ENCODE measurements at regions not wholly inside any gene's neighbourhood (a gene's known extent, or its start where the extent isn't known, plus 50 kb on each side); places are given as distances from the start of the nearest gene placed in this dataset.

DNA sequence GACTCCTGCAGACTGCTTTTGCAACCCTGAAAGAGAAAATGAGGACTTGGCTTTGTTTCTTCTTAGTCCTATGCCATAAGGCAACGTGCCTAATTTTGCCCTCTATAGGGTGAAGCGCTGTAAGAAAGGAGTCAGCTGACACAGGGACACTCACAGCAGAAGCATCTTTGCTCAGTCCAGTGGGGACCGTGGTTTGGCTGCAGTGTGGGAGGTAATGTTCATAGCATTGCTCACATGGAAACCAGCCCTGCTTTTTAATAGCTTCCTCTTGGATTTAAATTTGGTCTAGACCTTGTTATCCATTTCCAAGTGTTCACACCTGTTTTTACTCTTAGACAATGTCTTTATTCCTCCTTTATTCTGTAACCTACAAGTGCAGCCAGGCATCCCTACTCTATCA is 1032.1 kb downstream of the NTRK3 start:
- peak; percentile 56 for DNase-seq

DNA sequence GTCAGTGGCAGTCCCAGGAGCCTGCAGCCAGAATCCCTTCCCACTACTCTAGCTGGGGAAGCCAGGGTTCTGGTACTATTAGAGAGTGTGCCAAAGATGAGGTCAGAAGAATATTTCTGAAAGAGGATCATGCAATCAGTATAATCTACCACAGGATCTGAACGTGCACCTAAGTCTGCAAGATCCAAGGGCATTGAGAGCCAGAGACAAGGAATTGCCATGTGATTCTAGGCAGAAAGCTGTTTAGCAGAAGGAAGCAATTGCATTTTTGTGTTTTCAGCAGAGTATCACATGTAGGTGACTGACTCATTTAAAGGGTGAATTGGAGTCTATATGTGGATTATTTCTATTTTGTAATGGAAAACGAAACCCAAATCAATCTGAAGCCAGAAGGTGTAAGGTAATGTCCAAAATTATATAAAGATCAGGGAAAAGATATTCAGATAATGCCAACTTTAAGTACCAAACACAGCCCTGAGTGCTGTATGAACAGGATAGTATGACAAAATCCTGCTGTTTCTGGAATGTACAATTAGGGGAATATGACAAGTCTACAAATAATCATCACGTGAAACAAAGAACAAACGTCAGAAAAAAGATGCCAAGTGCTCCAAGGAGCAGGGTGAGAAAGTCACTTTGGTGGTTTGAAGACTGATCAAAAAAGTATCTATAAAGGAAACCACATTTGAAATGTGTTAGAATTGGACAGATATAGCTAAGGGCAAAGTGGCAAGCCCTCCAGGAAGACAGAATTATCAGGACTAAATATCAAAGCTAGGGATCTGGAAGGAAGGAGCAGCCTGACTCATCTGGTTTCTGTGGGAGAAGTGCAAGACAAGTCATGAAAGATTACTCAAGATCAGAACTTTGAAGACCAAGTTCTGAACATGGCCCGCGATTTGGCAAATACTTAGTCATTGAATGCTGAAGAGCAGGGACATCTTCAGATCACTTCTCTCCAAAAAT is 1036.6 kb downstream of the NTRK3 start:
- peak; percentile 63 for DNase-seq

DNA sequence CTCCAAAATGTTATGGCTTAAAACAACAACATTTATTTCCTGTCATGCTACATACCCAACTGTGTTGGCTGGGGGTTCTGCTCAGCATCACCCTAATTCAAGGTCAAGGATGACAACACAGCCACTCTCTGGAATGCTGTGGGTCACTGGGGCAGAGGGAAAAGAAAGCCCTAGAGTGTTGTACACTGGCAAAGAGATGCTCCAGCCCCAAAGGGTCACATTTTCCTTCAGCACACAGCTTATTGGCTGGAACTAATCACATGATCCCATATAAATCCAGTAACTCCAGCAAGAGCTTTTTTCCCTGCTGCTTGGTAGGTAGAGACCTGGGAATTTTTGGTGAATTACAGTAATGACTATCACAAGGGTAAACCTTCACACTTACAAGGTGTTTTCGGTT is 1041.4 kb downstream of the NTRK3 start:
- DNase-seq = no peak

DNA sequence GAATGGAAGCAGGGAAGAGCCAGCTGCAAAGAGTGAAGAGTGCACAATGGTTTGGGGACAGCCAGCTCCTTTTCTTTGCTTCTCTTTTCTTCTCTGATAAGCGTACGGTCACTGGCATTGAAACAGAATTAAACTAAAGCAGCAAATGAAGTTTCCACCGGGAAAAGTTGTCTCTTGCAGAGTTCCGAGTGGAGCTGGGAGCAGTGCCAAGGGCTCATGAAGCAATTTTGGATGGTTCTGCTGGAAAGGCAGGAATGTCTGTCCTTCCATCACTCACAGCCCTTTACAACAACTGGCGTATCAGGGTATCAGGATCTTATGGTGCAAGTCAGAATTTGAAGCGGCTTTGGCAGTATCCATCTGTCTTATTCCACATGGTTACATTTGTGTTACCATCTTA is 1042.9 kb downstream of the NTRK3 start:
- DNase-seq = no peak

DNA sequence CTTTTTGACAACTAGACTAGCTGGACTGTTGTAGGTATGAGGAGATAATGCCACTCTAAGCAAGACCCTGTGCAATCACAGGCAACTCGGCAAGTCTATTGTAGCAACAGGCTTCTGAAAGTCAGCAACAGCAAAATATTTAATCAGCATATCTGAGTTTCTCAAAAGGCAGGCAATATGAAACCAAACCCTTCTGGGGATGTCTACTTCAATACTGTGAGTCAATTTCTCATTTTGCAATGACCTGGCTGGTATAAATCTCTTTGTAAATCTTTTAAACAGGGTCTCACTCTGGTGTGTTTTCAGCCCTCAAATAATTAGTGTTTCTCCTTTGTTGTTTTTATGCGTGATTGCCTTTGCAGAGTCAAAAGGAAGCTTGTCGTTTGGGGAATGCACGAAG is 1044.5 kb downstream of the NTRK3 start:
- DNase-seq = peak; percentile 28

DNA sequence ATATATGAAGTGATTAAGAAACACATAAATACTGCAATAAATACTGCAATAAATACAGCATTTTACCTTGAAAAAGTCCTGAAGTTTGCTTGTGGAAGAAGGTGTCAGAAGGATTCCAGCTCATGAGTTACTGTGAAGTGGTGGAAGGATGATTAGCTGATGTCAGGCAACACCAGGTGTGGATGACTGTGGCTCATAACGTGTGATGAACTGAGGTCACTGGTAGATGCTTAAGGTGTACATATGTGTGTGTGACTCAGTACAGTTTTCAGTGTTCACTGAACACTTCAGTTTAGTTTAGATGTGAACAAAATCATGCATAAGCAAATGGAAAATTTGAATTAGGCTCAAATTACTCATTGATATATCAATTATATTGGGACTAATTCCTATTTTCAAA is 1045.0 kb downstream of the NTRK3 start:
- no peak for DNase-seq

DNA sequence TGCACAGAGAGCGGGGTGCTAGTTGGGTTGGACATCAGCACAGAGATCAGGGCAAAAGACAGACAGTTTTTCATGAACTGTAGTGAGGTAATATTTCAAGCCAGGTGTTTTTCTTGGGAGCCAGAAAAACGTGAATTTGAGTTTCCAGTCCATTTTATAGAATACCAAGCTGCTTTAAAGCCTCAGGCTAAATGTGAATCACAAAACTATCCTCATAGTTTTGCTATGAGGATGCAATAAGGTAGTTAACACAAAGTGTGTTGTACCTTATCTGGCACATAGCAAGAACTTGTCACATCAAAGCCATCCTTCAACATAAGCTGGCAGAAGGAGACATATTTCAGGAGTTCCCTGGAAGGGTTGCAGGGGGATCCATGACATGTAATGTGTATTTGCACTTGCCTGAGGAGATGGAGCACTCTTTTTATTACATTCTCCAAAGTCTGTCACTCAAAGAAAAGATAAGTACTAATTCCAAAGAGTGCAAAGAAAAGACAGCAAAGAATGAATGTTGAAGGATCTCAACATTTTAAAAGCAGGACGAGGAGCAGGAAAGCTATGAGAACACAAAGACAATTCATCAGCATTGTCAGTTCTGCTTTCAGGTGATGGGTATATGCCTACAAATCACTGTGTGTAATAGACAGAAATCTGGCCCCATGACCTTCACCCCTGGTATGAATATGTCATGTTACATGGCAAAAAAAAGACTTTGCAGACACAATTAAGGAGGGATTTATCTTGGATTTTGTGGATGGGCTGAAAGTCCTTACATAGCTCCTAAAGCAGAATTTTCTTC is 1046.4 kb downstream of the NTRK3 start:
- peak; percentile 73 for DNase-seq

DNA sequence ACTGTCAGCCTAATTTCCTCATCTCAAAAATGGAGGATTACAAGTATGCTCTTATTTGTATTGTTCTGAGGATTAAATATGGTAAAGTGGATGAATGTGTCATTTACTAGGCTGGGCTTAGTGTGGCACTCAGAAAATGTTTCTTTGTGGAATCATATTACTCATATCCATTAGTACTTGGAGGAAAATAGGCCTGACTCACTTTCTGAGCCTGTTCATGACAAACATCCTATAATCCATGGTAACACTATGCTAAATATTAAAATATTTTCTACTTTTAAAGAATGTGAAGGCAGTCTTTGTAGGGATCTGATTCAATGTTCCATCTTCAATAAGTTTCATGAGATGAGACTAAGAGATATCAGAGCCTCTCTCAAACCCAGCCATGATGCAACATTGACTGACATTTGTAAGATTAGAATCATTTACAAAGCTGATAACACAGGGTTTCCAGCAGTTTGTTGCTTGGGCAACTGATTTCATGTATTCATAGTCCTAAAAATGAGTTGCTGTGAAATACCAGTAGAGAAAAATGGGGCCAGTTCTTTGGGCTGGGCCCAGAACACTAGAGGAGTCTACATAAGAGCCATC is 1048.5 kb downstream of the NTRK3 start:
- DNase-seq = peak; percentile 88

DNA sequence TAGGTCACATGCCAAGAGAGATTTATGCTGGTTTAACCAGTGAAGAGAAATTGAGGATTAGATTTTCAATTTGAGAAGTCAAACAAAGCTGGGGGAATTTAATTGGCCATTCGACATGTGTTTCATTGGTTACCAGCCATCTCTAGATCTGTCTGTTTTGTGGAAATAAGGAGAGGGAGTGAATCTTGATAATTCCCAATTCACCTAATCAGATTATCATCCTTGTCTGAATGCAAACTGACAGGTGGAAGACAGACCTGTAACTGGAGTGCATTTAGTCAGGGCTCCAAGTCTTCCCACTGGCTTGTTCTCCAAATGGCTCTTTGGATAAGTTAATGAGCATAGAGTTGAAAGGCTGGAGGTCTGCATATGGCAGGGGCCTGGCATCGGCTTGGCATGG is 1049.3 kb downstream of the NTRK3 start:
- no peak for DNase-seq

DNA sequence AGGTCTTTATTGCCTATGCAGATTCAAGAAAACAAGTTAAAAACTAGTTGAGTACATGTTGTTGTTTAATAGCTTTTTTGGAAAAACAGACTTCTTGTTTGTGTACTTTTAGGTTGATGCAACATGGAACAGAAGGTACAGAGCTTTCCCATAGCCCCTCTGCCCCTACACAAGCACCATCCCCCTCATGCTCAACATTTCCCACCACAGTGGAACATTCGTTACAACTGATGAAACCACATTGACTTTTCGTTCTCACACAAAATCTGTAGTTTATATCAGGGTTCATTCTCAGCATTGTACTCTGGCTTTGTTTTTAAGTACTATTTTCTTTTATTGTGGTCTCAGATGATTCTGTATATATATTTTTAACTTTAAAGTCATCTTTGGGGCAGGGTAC is 1054.6 kb downstream of the NTRK3 start:
- DNase-seq = no peak

DNA sequence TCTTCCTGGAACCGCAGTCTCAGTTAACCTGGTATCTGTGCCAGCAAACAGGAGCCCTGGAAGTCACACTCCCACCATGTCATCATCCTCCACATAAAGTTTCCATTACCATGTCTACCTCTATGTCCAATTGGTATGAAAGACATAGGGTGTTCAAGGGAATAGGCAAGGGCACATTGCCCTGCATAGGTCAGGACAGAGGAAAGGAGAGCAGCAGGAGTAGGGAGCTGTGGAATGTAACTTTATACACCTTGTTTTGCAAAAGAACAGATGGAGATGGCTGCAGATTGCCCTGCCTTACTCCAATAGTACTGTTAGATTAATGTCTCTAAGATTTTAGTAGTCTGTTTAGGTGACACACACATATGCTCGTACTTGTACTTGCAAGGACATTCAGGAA is 1056.4 kb downstream of the NTRK3 start:
- no peak for DNase-seq

DNA sequence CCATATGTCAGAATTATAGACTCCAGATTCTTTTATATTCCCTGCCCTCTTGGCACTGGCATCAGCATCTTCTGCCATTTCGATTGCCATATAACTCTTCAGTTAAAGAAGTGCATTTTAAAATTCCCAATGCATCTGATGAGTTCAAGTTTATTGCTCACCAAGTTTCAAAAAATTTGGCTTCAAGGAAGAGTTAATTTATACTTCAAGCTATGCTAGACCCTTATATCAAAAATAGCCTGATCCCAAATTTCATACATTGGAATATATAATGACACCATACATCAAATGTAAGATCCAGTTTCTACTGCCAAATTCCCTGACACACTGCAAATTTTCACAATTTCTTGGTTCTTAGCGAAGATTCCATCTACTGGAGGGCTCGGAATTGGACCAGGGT is 1058.6 kb downstream of the NTRK3 start:
- DNase-seq = no peak

DNA sequence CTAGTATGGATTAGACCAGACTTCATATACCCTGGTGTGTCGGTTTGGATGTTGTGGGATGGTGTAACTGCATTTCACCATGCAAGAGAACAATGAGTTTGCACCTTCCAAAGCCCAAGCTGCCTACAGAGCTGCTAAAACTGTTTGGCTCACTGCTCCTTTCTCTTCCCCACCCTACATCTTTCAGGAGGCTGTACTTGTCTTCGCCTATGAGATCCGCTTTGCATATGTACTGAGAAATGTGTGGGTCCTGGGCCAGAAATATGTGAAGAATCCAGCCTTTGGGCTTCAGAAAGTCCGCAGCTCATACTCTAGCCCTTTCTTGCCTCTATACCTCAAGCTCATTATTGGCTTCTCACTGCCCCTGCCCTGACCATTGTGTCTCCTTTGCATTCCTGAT is 1060.0 kb downstream of the NTRK3 start:
- no peak for DNase-seq

DNA sequence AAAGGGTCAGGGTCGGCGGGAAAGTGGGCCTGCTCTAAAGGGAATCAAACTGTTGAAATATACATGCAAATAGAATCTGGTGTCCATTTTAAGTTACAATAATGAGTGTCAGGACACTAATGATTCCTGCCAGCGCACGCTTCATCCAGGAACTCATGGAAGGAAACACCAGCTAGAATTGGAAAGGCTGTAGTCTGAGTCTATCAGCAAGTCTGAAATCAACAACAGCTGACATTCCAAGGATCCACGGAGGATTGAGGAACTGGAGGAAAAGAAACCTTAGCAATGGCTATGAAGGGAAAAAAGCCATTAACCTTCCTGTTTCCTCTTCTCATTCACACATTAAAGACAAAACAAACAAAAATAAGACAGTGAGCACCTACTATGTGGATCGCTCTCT is 1063.1 kb downstream of the NTRK3 start:
- no peak for DNase-seq

DNA sequence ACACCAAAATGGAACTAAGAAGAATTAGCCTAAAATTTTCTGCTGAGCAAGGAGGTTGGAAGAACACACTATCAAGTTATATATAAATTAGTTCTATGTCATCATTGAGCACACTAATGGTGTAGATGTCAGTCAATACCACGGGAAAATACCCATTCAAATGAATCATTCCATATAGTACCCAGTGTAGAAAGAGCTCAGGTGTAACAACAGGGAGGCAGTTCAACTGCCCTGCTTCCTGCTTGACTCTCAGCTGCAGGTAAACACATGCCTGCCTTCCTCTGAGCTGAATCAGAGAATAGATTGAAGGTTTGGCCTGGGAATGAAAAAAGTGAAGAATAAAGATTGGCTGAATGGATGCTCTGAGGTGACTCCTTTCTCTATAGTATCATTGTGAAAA is 1088.0 kb downstream of the AGBL1 start:
- DNase-seq = no peak

DNA sequence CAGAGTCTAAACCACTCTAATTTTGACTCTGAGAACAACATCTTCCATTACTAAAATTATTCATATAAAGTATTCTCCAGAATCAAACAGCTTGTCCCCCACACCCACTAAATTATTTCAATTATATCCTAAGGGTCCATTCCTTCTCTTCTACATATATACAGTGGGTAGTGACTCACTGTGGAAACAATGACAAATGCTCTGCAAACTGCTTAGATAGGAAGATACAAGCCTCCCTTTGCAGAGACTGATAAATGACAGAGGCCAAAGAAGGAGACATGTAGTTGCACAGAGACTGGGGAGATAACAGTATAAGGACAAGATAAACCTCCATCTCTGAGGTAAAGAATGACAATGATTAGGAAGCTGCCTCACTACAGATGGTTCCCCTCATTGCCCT is 1087.4 kb downstream of the AGBL1 start:
- no peak for DNase-seq

DNA sequence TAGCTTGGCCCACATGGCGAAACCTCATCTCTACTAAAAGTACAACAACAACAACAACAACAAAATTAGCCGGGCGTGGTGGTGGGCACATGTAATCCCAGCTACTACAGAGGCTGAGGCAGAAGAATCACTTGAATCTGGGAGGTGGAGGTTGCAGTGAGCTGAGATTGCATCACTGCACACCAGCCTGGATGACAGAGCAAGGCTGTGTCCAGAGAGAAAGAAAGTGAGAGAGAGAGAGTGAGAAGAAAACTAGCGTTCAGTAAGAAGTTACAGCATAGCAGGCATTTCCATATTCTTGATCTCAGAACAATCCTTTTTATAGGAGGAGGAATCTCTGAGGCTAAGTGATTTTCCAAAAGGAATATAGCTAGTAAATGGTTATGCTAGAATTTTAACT is 1076.1 kb downstream of the AGBL1 start:
- DNase-seq = peak; percentile 14

DNA sequence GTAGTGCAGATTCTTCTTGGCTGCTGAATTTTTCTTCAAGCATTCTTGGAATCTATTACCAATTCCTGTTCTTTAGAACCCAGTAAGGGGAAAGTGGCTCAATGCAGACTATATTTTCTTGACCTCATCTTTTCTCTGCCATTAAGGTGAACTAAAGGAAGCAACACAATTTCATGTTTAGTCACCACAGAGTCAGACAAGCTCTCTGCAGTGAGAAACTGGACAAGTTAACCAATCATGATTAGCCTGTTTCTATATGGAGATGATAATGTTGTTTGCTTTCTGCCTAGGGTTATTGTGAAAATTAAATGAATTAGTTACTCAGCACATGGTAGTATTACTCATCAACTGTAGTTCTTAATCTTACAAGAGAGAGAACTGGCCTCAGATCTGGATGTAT is 1075.1 kb downstream of the AGBL1 start:
- peak; percentile 73 for DNase-seq

DNA sequence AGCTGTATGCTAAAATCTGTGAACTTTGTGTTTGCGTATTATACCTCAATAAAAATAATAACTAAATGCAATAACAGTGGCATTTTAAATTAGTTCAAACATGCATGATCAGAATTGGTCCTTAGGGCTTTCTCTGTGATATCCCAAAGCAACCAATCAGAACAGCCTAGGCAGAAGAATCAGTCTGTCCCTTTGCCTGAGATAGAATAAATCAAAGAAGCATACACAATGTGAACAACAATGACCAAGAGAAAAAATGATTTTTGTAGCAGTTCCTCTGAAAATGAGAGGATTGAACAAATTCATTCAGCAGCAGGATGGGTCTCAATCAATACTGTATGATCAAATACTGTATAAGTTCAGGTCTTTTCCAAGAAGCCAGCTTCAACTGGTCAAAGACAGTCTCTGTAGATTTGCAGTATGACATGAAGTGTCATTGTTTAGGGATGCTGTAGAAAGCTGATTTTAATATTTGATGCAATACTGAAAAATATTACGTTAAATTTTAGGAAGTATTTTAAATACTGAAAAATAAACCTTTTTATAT is 1071.6 kb downstream of the AGBL1 start:
- DNase-seq = no peak

DNA sequence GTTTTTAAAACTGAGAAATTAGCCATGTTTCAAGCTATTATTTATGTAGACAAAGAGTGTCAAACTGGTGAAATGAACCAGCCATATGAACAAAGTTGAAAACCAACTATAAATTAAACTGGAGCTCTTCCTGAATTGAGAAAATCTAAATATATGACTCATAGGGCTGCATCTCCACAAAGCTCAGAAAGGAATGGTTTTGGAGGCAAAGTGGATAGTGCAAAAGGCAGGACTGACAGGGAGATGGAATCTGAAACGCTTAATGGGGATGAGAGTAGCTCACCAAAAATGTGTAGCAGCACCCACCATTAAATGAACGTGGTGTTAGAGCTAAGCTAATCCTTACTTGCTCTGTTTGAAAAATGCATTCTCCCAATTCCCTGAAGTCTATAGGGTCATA is 1066.0 kb downstream of the AGBL1 start:
- no peak for DNase-seq

DNA sequence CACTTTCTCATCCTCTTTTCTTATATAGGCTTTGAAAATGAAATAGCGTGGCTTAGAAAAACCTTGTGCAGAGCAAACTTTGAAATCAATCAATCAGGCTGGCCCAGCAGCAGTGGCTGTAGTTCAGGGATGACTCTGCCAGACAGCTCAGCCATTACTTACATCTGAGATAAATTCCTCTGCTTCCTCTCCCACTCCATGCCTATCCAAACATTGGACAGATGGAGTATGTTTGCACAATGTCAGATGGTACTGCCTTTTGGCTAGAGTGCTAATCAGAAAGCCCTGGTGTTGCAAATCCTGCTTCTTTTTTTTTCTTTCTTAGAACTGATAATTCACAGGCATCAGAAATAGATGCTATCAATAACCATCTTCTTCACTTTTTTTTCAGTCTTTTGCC is 1065.1 kb downstream of the AGBL1 start:
- DNase-seq = peak; percentile 87

DNA sequence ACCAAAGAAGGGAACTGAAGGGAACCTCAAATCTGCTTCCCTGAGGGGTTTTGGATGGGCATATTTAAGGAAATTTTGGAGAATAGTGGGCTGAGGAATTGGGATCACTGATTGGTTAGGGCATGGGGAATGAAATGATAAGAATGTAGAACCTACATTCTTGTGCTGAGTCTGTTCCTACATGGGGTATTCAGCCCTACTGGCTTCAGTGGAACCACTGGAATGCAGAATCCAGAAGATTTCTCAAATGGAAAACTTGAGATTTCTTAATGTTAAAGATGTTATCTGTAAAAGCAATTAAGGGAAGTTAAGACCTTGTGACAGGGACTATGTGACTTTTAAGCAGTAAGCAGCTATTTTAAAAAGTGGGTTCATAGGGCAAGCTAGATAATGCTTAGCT is 1062.4 kb downstream of the AGBL1 start:
- peak; percentile 20 for DNase-seq

DNA sequence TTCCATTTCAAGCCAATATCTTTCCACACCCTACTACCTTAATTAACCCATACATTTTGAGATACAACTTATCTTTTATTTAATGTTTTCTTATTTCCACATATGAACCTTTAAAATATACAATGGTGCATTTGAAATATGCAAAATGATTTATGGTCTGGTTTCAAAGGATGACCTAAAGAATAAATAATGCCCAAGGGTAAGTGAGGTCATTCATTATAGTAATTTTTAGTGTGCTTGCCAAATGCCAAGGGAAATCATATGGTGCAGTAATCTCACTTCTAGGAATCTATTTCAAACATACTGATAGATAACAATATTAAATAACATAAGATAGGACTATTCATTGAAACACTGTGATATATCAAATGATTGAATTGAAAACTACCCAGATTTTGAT is 1055.4 kb downstream of the AGBL1 start:
- peak; percentile 57 for DNase-seq

Data from NCI-H226 (cell line).